ENCODE measurements at regions not wholly inside any gene's neighbourhood (a gene's known extent, or its start where the extent isn't known, plus 50 kb on each side); places are given as distances from the start of the nearest gene placed in this dataset.

GRCh38 chr16:9251026-9251425 is 159.6 kb downstream of the HAPSTR1 start:
- no peak for DNase-seq (ENCODE audit: low read depth)

GRCh38 chr16:9254863-9255262 is 163.4 kb downstream of the HAPSTR1 start:
- DNase-seq (ENCODE audit: low read depth): no peak

- DNase-seq (ENCODE audit: low read depth): no peak
These were observed 164.8 kb downstream of the HAPSTR1 start for GRCh38 chr16:9256196-9256595.

GRCh38 chr16:9257843-9258242 is 166.4 kb downstream of the HAPSTR1 start:
- DNase-seq (ENCODE audit: low read depth): no peak

- DNase-seq (ENCODE audit: low read depth): no peak
These were observed 167.1 kb downstream of the HAPSTR1 start for GRCh38 chr16:9258423-9259051.

GRCh38 chr16:9259914-9260608 is 168.6 kb downstream of the HAPSTR1 start:
- DNase-seq (ENCODE audit: low read depth): no peak

- no peak for DNase-seq (ENCODE audit: low read depth)
These were observed 169.2 kb downstream of the HAPSTR1 start for GRCh38 chr16:9260666-9261065.

GRCh38 chr16:9261376-9261775 is 169.9 kb downstream of the HAPSTR1 start:
- no peak for DNase-seq (ENCODE audit: low read depth)

- DNase-seq (ENCODE audit: low read depth): no peak
These were observed 171.7 kb downstream of the HAPSTR1 start for GRCh38 chr16:9262941-9263715.

GRCh38 chr16:9264067-9264466 is 172.6 kb downstream of the HAPSTR1 start:
- DNase-seq (ENCODE audit: low read depth): no peak

- no peak for DNase-seq (ENCODE audit: low read depth)
These were observed 177.0 kb downstream of the HAPSTR1 start for GRCh38 chr16:9268446-9268845.

- DNase-seq (ENCODE audit: low read depth): no peak
These were observed 179.0 kb downstream of the HAPSTR1 start for GRCh38 chr16:9270424-9270823.

GRCh38 chr16:9270941-9271340 is 179.5 kb downstream of the HAPSTR1 start:
- no peak for DNase-seq (ENCODE audit: low read depth)

GRCh38 chr16:9271841-9272240 is 180.4 kb downstream of the HAPSTR1 start:
- no peak for DNase-seq (ENCODE audit: low read depth)

- DNase-seq (ENCODE audit: low read depth): no peak
These were observed 183.9 kb downstream of the HAPSTR1 start for GRCh38 chr16:9275377-9275776.

- no peak for DNase-seq (ENCODE audit: low read depth)
These were observed 184.4 kb downstream of the HAPSTR1 start for GRCh38 chr16:9275816-9276354.

- DNase-seq (ENCODE audit: low read depth): no peak
These were observed 188.0 kb downstream of the HAPSTR1 start for GRCh38 chr16:9279291-9280068.

- no peak for DNase-seq (ENCODE audit: low read depth)
These were observed 188.6 kb downstream of the HAPSTR1 start for GRCh38 chr16:9280069-9280466.

GRCh38 chr16:9286930-9287329 is 195.5 kb downstream of the HAPSTR1 start:
- no peak for DNase-seq (ENCODE audit: low read depth)

- DNase-seq (ENCODE audit: low read depth): no peak
These were observed 204.8 kb downstream of the HAPSTR1 start for GRCh38 chr16:9296271-9296590.

GRCh38 chr16:9297437-9298113 is 206.1 kb downstream of the HAPSTR1 start:
- no peak for DNase-seq (ENCODE audit: low read depth)

GRCh38 chr16:9300252-9300651 is 208.8 kb downstream of the HAPSTR1 start:
- DNase-seq (ENCODE audit: low read depth): no peak
